ENCODE measurements at regions not wholly inside any gene's neighbourhood (a gene's known extent, or its start where the extent isn't known, plus 50 kb on each side); places are given as distances from the start of the nearest gene placed in this dataset.

- H3K27ac ChIP-seq (ENCODE audit: low read depth in 1 of 2, low read length in 2 of 2) = no peak overlapping the region
- no peak overlapping the region for H3K4me3 ChIP-seq (ENCODE audit: low read depth in 1 of 3, low read length in 3 of 3)
- no peaks in the 10 kb centered on the region for H3K4me1 ChIP-seq (ENCODE audit: control insufficient read depth in 4 of 4, insufficient read depth in 4 of 4, low read length in 3 of 4)
- no peaks in the 10 kb centered on the region for H3K9me3 ChIP-seq (ENCODE audit: control insufficient read depth in 4 of 4, low read length in 3 of 4)
- peaks cover 0 to 3% (median 0%) of the 10 kb centered on the region in 4 donors for H3K36me3 ChIP-seq (ENCODE audit: control insufficient read depth in 4 of 4, insufficient read depth in 3 of 4, low read depth in 1 of 4, low read length in 3 of 4)
- 75% methylated on average over 3 of the region's 3 CpGs for WGBS
- no peak for DNase-seq (ENCODE audit: low spot score)
- TF ChIP-seq HNF4A (conservative IDR thresholded peaks at IDR 0.05) (no peak), EGR1 (IDR thresholded peaks at IDR 0.05; ENCODE audit: low read depth in 2 of 2) (no peak), RAD21 (IDR thresholded peaks at IDR 0.05) (no peak), NR2F2 (IDR thresholded peaks at IDR 0.05) (no peak), HNF4G (IDR thresholded peaks at IDR 0.05) (no peak), YY1 (IDR thresholded peaks at IDR 0.05) (no peak)
- TF ChIP-seq, protein P1, sequence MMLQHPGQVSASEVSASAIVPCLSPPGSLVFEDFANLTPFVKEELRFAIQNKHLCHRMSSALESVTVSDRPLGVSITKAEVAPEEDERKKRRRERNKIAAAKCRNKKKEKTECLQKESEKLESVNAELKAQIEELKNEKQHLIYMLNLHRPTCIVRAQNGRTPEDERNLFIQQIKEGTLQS (IDR thresholded peaks at IDR 0.05) = no peak
- no peaks in the 10 kb centered on the region for H3K27me3 ChIP-seq (ENCODE audit: control insufficient read depth in 4 of 4, insufficient read depth in 4 of 4, low read length in 3 of 4)
- peak overlapping the region in 1 of 2 donors; percentile 10 for H3K9ac ChIP-seq (ENCODE audit: low read depth in 1 of 2, low read length in 2 of 2)
Measured at GRCh38 chr1:222896630-222897526, 82.0 kb downstream of the DISP1 start.

DNA sequence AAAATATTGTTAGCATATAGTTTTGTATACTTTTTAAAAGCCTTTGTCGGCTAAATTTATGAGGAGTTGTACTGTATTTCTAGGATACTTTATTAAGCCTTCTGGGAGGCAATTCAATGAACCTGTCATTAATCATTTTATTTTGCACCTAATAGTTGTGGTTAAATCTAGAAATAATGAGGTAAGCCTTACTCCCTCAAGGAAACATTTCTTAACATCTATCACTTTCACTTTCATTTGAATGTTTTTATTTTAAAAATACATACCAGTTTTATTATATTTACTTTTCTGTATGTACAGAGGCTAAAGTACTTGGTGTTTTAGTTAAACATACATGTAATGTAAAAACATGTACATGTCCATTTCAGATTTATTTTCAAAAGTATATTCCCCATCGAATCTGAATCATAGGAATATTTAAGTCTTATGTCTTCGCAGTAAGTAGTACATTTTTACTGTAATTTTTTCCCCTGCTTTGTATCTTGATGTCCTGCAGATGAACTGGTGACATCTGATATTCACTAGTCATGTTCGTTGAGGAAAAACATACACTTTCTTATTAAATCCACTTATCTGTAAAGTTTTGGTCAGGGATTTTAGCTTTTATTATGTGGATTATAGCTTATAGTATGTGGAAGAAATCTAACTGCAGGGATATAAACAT, 82.8 kb downstream of the DISP1 start:
- 32% methylated on average over 4 of the region's 4 CpGs for WGBS
- Histone ChIP-seq H3K9ac (ENCODE audit: low read depth in 1 of 2, low read length in 2 of 2) (peak overlapping the region; percentile 10 to 49), H3K4me3 (ENCODE audit: low read depth in 1 of 3, low read length in 3 of 3) (peak overlapping the region in 2 of 3 donors; percentile 2 to 14)

GRCh38 chr1:222898191-222898527, 83.3 kb downstream of the DISP1 start:
- no peak for DNase-seq (ENCODE audit: low spot score)
- H3K36me3 ChIP-seq (ENCODE audit: control insufficient read depth in 4 of 4, insufficient read depth in 3 of 4, low read depth in 1 of 4, low read length in 3 of 4) = peaks cover 0 to 3% (median 0%) of the 10 kb centered on the region in 4 donors
- H3K4me3 ChIP-seq (ENCODE audit: low read depth in 1 of 3, low read length in 3 of 3) = peak overlapping the region in 2 of 3 donors; percentile 2 to 14
- no peaks in the 10 kb centered on the region for H3K27me3 ChIP-seq (ENCODE audit: control insufficient read depth in 4 of 4, insufficient read depth in 4 of 4, low read length in 3 of 4)
- H3K27ac ChIP-seq (ENCODE audit: low read depth in 1 of 2, low read length in 2 of 2) = peak overlapping the region; percentile 26 to 51
- peak overlapping the region; percentile 10 to 49 for H3K9ac ChIP-seq (ENCODE audit: low read depth in 1 of 2, low read length in 2 of 2)
- H3K4me1 ChIP-seq (ENCODE audit: control insufficient read depth in 4 of 4, insufficient read depth in 4 of 4, low read length in 3 of 4) = no peaks in the 10 kb centered on the region
- 13% methylated on average over 1 of the region's 1 CpG for WGBS
- H3K9me3 ChIP-seq (ENCODE audit: control insufficient read depth in 4 of 4, low read length in 3 of 4) = no peaks in the 10 kb centered on the region
- TF ChIP-seq RXRA (IDR thresholded peaks at IDR 0.05) (no peak), SP1 (IDR thresholded peaks at IDR 0.05) (no peak), RAD21 (IDR thresholded peaks at IDR 0.05) (no peak), HNF4A (conservative IDR thresholded peaks at IDR 0.05) (no peak)
- TF ChIP-seq, protein P2, sequence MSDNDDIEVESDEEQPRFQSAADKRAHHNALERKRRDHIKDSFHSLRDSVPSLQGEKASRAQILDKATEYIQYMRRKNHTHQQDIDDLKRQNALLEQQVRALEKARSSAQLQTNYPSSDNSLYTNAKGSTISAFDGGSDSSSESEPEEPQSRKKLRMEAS (IDR thresholded peaks at IDR 0.05) = no peak
- TF ChIP-seq, protein P3, sequence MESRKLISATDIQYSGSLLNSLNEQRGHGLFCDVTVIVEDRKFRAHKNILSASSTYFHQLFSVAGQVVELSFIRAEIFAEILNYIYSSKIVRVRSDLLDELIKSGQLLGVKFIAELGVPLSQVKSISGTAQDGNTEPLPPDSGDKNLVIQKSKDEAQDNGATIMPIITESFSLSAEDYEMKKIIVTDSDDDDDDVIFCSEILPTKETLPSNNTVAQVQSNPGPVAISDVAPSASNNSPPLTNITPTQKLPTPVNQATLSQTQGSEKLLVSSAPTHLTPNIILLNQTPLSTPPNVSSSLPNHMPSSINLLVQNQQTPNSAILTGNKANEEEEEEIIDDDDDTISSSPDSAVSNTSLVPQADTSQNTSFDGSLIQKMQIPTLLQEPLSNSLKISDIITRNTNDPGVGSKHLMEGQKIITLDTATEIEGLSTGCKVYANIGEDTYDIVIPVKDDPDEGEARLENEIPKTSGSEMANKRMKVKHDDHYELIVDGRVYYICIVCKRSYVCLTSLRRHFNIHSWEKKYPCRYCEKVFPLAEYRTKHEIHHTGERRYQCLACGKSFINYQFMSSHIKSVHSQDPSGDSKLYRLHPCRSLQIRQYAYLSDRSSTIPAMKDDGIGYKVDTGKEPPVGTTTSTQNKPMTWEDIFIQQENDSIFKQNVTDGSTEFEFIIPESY (IDR thresholded peaks at IDR 0.05) = no peak
- TF ChIP-seq, protein P1 (IDR thresholded peaks at IDR 0.05) = no peak

More for the DNA sequence above, 82.8 kb downstream of the DISP1 start:
- no peaks in the 10 kb centered on the region for H3K4me1 ChIP-seq (ENCODE audit: control insufficient read depth in 4 of 4, insufficient read depth in 4 of 4, low read length in 3 of 4)
- TF ChIP-seq HNF4A (conservative IDR thresholded peaks at IDR 0.05) (peak in 1 of 2 donors; percentile 1), SP1 (IDR thresholded peaks at IDR 0.05) (no peak)
- H3K36me3 ChIP-seq (ENCODE audit: control insufficient read depth in 4 of 4, insufficient read depth in 3 of 4, low read depth in 1 of 4, low read length in 3 of 4) = peaks cover 0 to 3% (median 0%) of the 10 kb centered on the region in 4 donors
- no peak for DNase-seq (ENCODE audit: low spot score)
- H3K27ac ChIP-seq (ENCODE audit: low read depth in 1 of 2, low read length in 2 of 2) = peak overlapping the region; percentile 26 to 51
- H3K27me3 ChIP-seq (ENCODE audit: control insufficient read depth in 4 of 4, insufficient read depth in 4 of 4, low read length in 3 of 4) = no peaks in the 10 kb centered on the region
- H3K9me3 ChIP-seq (ENCODE audit: control insufficient read depth in 4 of 4, low read length in 3 of 4) = no peaks in the 10 kb centered on the region
